ENCODE measurements at regions not wholly inside any gene's neighbourhood (a gene's known extent, or its start where the extent isn't known, plus 50 kb on each side); places are given as distances from the start of the nearest gene placed in this dataset.

DNA sequence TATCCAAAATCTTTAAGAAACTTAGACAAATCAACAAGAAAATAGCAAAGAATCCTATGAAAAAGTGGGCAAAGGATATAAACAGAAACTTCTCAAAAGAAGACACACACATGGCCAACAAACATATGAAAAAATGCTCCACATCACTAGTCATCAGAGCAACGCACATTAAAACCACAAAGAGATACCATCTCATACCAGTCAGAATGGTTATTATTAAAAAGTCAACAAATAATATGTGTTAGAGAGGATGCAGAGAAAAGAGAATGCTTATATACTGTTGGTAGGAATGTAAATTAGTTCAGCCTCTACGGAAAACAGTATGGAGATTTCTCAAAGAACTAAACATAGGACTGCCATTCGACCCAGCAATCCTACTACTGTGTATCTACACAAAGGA lies 212.0 kb upstream of the DTNBP1 start:
- no peak for DNase-seq (ENCODE audit: low read depth)

DNA sequence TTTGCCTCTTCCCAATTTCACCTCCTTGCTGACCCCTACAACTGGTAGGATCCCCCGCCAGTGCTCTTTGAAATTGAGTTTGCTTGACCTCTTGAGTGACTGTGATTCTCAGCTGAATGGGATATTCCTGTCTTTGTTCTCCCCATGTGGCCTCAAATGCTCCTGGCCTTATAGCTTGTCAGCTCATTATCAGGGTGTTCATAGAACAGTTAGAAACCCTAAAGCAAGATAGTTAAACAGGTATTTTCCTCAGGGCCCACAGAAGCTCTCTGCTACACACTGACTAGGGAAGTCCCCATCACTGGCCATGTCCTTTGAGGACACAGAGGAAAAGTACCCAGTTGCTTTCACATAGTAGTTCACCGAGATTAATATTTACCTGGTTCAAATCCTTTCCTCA lies 211.5 kb upstream of the DTNBP1 start:
- no peak for DNase-seq (ENCODE audit: low read depth)

DNA sequence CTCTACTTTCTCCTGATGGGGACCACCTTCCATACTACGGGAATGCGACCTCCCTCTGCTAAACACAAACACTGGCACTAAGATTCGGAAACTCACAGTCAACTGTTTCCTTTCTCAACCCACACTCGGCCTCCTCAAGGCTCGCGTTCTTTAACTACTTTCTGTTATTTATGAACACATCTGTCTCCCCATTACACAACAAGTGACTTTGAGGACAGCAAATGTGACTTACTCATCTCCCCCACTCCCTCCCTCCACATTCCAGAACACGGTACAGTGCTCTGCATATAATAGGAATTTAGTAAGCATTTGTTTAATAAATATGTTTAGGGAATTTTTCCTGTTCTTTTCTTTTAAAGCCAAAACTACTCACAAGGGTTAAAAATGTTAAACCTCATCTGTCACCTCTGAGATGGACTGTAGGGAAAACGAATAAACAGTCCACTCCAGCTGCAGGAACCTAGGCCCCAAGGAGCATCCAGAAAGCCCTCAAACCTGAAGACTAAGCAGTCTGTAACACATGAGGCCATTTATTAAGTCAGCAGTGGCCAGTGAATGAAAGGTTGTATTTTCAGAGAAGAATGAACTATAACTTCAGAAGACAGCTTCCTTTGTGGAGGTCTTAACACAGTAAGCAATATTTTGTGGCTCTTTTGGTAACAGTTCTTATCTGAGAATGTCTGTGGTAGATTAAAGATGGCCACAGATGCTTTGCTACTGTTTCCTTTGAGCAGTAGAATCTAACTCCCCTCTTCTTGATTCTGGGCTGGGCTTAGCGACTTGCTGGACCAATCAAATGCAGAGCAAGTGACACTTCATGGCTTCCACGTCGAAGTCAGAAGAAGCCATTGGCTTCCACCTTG lies 209.6 kb upstream of the DTNBP1 start:
- no peak for DNase-seq (ENCODE audit: low read depth)

DNA sequence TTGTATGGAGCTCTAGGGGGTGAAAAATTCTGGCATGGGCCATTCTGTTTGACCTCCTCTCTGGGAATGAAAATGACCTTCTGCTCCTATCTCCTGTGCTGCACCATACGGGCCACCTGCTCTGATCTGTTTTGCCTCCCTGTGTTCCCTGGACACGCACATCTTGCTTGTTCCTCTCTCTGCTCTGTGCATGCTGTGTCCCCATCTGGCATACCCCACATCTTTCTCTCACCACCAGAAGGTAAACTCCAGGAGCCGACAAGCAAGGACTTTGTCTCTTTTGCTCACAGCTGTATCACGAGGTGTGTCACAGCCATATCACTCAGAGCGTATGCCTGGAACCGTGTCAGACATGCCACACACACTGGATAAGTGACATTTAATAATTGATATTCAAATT lies 208.4 kb upstream of the DTNBP1 start:
- DNase-seq (ENCODE audit: low read depth) = no peak

DNA sequence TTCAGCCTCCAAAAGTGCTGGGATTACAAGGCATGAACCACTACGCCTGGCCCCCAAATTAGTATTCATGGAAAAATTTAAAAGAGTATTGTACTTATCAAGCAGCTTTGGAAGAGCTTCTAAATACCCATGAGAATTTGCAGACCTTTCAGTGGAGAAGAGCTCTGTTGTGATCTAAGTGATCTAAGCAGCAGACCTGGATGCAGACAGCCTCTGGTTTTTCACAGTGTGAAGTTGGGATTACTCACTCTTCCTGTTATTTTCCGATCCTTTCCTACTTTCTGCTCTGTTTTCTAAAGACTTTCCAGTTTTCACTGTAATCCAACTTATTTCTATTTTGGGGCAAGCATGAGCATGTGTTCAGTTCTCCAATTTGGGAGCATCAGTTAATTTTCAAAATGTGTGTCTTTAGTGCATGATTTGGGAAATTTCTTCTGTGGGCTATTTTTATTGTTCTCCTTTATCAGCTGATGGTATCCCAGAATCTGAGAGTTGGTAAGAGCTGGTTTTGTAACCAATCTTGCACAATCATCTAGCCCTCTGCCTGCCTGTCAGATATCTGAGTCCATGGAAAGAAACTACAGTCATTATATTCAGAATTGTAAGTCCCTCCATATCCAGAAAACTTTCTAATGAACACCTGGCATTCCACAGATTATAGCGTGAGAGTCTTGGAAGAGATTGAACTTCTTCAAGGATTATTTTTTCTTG lies 207.7 kb upstream of the DTNBP1 start:
- no peak for DNase-seq (ENCODE audit: low read depth)

DNA sequence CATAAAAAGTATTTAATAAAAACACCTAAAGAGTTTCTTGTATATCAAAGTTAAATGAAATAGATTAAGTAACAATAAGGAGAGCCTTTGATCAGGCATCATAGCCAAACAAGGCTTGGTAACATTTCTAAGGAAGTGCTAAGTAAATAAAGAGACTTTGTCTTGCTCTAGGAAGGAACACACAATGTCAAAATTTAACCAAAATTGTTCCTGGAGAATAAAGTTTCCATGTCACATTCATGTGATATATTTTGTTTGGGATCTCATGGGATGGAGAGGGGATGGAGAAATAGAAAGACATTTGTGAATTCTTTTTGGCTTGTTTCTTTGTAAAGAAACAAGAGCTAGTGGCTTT lies 201.9 kb upstream of the DTNBP1 start:
- no peak for DNase-seq (ENCODE audit: low read depth)

DNA sequence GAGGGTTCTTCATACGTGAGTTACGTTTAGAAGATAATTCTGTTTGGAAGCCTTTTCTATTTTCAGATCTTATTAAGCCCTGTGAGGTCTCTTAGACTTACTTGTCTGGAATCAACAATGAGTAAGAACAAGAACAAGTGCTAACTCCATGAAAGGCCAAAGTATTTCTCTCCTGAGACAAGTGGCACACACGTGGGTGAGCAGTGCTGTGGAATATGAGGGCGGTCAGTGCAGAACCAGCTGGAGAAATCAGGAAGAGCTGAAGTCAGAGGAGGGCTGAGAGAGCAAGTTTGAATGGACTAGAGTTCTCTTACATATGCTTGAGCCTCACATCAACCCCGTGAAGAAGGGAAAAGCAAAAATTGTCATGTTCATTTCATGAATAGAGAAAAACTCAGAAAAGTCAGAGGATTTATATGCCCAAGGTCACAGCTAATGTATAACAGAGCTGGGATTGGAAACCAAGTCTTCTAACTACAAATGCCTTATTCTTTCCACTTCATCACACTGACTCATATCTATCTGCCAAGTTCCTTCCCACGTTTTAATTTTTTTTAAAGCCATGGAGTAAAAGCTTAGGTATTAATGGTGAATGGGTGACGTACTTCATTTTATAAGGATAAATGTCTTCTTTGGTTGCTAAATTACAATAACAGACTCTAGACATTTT lies 201.3 kb upstream of the DTNBP1 start:
- DNase-seq (ENCODE audit: low read depth) = no peak

DNA sequence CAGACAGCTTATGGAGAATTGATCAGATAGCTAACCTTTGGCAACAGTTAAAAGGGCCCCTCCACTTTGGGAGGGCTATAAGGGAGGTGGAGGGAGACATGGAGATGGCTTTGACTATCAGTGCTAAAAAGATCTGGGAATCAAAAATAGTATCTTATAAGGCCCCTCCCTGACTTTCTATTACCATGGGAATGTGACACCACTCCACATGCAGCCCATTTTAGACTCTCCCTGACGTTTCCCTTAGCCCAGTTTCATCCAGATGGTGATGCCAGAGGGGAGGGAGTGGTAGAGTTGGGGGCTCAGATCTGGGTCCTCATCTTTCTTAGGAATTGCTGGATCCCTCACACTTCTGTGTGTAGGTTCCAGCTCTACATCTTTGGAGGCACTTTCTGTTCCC lies 200.0 kb upstream of the DTNBP1 start:
- no peak for DNase-seq (ENCODE audit: low read depth)

DNA sequence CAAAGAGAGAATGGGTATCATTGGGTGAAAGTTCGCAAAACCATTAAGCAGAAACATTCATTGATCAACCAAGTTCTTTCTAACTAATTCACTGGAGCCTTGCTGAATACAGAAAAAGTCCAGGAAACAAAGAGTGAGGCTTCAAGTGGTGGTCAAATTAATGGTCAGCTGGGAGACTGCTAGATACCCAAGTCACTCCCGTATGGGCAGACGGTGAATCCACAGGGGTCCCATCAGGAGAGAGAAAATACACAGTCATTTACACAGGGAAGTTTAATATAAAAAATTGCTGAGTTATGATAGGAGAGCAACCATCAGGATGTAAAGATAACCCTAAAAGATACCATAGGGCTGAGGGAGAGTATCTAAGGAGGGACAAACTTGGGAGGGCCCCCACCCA lies 198.7 kb upstream of the DTNBP1 start:
- no peak for DNase-seq (ENCODE audit: low read depth)

DNA sequence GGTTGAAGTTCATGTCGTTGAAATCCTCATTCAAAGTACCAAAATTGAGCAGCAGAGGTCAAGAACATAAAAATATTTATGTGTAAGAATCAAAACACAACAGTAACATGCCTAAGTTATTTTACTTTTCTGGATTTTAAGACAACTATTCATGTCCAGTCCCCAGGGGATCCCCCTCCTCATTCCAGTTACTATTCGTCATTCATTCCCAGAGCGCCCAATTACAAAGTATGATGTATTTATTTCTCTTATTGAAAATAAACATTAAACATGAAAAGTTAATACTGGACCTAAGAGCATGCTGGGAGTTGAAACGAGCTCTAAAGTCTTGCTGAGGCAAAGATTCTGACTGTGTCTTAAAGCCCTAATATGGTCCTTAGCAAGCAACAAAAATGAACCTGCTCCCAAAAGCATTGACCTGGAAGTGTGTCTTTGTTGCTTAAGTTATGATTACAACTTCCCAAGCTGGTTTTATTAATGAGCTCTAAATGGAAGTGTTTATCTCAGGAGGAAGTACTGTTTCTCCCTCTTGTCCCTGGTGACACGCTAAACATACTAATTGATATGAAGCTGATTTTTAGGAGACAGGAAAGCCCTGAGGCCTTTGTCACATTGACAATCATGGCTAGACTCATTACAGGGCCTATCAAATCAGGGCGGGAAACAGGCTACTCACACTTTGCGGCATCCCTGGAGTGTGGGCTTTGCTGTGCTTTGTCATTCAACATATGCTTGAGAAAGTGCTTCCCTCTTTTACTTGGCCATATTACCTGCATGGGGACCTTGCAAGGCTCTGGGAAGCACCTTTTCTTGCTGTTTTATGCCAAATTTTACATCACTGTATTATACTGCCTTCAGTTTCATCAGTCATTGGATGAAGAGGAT lies 192.2 kb upstream of the DTNBP1 start:
- no peak for DNase-seq (ENCODE audit: low read depth)

DNA sequence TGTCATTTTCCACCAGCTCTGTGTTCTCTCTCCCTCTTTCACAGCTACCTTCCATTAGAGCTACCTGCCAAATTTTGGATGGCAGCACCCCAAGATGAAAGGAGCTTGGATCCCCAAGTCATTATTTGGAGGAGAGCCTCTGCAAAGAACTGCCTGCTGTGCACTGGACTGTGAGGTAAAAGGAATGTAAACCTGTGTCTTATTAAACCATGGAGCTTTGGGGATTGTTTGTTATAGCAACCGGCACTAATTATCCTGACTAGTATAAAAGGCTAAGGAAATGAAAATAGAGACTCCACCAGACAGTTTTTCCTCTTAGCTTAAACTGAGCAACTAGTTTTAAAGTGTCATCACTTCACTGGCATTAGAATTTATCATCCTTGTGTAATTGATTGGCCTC lies 191.6 kb upstream of the DTNBP1 start:
- no peak for DNase-seq (ENCODE audit: low read depth)

DNA sequence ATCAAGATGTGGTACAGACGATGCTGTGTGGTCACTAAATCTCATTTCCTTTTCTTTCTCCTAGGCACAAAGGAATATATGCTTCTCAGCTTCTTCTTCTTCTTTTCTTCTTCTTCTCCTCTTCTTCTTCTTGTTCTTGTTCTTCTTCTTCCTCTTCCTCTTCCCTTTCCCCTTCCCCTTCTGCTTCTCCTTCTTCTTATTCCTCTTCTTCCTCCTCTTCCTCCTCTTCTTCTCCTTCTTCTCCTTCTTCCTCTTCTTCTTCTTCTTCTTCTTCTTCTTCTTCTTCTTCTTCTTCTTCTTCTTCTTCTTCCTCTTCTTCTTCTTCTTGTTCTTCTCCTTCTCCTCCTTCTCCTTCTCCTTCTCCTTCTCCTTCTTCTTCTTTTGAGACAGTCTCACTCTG lies 190.4 kb upstream of the DTNBP1 start:
- DNase-seq (ENCODE audit: low read depth) = no peak

DNA sequence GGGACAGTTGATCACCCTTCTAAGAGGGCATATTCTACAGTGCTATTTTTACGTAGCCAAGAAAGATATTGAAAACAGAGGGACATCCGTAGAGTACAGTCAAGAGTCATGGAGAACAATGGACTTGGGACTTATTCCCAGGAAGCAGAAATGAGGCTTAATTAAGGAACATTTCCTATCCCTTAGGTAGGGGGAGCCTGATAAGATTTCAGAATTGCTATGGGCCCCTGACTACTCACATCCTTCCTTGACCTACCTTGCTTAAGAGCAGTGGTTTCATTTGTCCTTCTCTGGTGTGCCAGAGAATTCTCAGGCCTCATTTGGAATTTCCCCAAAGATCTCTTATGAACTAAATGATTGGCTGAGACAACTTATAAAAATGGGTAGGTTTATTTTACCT lies 189.5 kb upstream of the DTNBP1 start:
- DNase-seq (ENCODE audit: low read depth) = no peak

DNA sequence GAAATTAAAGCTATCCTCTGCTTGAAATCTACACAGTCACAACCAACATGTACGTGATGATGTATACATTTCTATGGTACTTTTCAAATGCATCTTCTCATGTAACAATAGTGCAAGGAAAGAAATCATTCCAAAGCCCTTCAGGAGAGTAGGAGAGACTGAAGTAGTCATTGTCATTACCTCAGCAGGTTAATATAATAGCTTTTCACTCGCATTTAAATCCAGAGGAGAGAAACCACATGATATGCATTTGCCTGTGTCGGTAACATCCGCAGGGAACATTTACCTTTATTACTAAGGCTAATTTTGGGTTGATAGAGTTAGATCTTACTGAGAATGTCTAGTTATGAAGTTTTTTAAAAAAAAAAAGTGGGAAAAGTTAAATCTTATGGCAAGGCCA lies 186.6 kb upstream of the DTNBP1 start:
- DNase-seq (ENCODE audit: low read depth) = no peak

DNA sequence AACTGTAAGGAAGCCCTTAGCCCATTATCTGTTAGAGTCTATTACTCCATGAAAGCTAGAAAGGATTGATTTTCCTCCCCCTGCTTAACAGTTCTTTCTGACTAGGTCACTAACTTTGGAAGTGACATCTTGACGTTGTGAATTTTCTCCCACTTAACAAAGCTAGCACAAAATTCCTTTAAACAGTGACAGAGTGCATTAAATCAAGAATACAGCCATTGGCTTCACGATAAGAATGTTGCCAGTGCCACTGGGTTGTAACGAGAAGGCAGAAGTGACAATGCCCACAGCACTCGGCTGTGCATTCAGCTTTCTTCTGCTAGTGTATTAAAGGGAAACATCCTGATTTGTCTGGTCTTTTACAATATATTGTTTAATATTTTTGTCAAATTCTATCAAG lies 182.7 kb upstream of the DTNBP1 start:
- DNase-seq (ENCODE audit: low read depth) = no peak

DNA sequence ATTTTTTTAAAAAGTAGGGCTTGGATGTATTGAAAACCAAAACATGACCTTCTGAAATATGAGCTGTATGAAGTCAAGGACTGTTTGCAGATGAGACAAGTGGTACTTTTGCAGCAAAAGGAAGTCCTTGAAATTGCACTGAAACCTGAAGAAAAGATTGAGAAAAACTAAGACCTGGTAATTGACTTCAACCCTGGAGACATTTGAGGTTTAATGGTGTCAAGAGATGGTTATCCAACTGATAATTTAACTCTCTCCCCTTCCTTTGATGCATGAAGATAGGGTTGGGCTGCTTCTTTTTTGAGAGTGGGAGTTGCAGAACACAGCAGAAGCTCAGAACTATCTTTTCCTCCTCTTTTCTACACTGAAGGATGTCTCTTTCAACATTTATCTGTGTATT lies 180.9 kb upstream of the DTNBP1 start:
- no peak for DNase-seq (ENCODE audit: low read depth)

DNA sequence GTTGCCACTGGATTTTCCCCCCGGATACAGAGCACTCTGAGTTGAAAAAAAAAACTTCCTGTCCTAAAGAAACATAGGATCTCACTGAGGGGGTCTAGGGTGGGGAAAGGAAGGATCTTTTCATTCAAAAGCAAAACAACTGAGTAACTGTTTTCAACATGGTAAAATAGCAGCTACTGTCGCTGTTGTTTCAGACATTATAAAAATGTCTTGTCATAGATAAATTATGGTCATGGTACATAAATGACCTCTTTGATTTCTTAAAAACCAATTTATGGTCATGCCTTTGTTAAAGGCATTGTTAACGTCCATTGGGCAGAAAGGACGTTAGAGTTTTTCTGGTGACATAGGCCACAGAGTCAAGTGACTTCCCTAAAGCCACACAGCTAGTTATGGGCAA lies 180.4 kb upstream of the DTNBP1 start:
- no peak for DNase-seq (ENCODE audit: low read depth)

DNA sequence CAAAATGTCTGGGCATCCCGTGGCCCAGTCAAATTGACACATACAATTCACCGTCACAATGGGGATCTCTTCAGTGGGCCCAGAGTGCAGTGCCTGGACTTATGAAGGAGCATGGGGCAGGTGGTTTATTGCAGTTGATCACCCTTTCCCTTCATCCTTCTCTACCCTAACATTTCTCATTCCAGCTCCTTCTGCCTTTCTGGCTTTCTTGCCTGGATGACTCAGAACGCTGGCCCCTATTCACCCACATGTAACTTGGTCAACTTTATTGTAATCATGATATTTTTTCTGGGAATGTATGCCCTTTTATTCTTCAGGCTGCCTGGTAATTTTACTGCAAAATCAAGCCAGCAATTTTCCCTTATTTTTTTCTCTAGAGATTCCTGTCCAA lies 179.9 kb upstream of the DTNBP1 start:
- no peak for DNase-seq (ENCODE audit: low read depth)

DNA sequence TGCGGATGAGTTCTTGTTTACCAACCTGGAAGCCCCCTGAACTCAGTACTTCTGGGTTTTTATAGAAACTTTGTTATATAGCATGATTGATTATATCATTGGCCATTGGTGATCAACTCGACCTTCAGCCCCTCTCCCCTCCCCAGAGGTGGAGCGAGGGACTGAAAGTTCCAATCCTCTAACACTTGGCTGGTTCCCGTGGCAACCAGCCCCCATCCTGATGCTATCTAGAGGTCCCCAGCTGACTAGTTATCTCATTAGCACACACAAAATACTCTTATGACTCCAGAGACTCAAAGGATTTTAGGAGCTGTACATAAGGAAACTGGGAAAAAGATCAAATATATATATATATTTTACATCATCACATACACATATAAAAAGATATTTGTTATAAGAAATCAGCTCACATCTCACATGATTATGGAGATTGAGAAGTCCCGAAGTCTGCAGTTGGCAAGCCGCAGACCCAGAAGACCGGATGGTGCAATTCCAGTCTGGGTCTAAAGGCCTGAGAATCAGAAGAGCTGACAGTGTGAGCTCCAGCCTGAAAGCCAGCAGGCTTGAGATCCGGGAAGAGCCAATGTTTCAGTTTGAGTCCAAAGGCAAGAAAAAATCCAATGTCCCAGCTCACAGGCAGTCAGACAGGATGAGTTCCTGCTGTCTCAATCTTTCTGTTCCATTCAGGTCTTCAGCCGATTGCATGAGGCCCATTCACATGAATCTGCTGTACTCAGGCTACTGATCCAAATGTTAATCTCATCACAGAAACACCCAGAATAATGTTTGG lies 179.3 kb upstream of the DTNBP1 start:
- DNase-seq (ENCODE audit: low read depth) = no peak

DNA sequence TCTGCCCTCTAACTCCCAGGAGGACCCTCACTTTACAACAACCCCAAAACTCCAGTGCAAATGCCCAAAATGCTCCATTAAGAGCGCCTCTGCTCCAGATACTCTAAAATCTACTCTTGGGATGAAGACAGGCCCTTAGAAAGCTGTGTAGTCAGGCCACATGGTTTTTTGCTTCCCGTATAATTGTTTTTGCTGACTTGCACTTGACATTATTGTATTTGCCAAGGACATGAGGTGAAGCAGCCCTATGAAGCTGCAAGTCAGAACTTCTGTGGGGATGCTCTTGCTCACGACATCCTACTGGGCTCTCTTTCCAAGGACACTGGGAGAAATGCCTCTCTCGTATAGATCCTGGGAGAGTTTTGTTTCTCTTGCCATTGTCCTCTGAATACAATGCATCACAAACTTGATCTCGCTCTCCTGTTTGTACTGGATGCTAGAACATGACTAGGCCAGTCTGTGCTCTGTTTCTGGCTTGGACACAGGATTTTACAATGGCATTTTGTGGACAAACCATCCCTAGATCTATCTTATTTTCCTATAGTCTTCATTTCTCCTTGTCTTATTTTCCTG lies 177.2 kb upstream of the DTNBP1 start:
- DNase-seq (ENCODE audit: low read depth) = no peak

DNA sequence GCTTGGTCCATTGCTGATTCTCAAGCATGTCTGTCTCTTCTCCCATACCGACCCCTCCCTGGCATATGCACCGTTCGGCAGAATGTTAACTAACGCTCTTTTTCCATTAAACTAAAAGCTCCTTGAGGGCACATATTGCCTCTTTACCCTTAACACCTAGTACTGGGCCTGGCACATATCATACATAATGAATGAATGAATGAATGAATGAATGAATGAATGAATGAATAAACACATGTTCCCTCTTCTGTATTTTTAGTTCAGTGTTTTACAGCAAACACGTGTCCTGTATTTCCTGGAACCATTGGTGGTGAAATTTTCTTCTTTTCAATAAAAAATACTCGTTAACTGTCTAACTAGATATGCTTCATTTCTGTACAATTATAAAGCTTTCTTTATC lies 174.4 kb upstream of the DTNBP1 start:
- DNase-seq (ENCODE audit: low read depth) = no peak
